Activated naive CD4-positive, alpha-beta T cell treated with anti-CD3 and anti-CD28 coated beads for 36 hours (primary cell): ENCODE measurements at regions not wholly inside any gene's neighbourhood (a gene's known extent, or its start where the extent isn't known, plus 50 kb on each side); places are given as distances from the start of the nearest gene placed in this dataset.

ENCODE experiments used
- CTCF ChIA-PET: fragments of 350-600 bp; sonication (Branson Sonifier 250); formaldehyde crosslinking; loops from one replicate; lab custom pipeline; 2021; ENCODE audit warnings: antibody characterized with exemption; lab: Charles Lee
- DNase-seq: peaks from one replicate; pipeline ENCODE4 v3.0.0-alpha.2; 2020
- H3K27ac Mint-ChIP-seq: one replicate; pipeline ENCODE4 v1.8.0; 2021; ENCODE audit warnings: mild to moderate bottlenecking, mixed read lengths
- H3K27me3 Mint-ChIP-seq: one replicate; pipeline ENCODE4 v1.8.0; 2021; ENCODE audit warnings: low read depth, mixed read lengths
- H3K36me3 Mint-ChIP-seq: one replicate; pipeline ENCODE4 v1.8.0; 2021; ENCODE audit warnings: low read depth, mixed read lengths
- H3K4me1 Mint-ChIP-seq: one replicate; pipeline ENCODE4 v1.8.0; 2021; ENCODE audit warnings: low read depth, mixed read lengths
- H3K4me3 Mint-ChIP-seq: one replicate; pipeline ENCODE4 v1.8.0; 2021; ENCODE audit warnings: mild to moderate bottlenecking, moderate library complexity, mixed read lengths
- H3K9me3 Mint-ChIP-seq: one replicate; pipeline ENCODE4 v1.8.0; 2021; ENCODE audit warnings: mixed read lengths
- intact Hi-C: fragments of 100-400 bp; cut with micrococcal nuclease; formaldehyde crosslinking; loops from one replicate; pipeline ENCODE4 v1.15.1; 2023

- CTCF ChIA-PET, result no interaction called here
- no peaks in the 10 kb centered on the region for H3K4me1 Mint-ChIP-seq
- H3K27me3 Mint-ChIP-seq, result peaks cover 3% of the 10 kb centered on the region
These were observed 227.4 kb downstream of the HLX start for GRCh38 chr1:221106616-221107015.

GRCh38 chr1:221109930-221110329 is 230.7 kb downstream of the HLX start:
- CTCF ChIA-PET, result no interaction called here
- intact Hi-C loops, result no loop called here
- no peak for DNase-seq
- no peaks in the 10 kb centered on the region for H3K36me3 Mint-ChIP-seq
- no peaks in the 10 kb centered on the region for H3K9me3 Mint-ChIP-seq
- no peak overlapping the region for H3K4me3 Mint-ChIP-seq
- no peak overlapping the region for H3K27ac Mint-ChIP-seq
- no peaks in the 10 kb centered on the region for H3K27me3 Mint-ChIP-seq
- no peaks in the 10 kb centered on the region for H3K4me1 Mint-ChIP-seq

More at GRCh38 chr1:221106616-221107015, 227.4 kb downstream of the HLX start:
- Mint-ChIP-seq H3K4me3 (no peak overlapping the region), H3K36me3 (no peaks in the 10 kb centered on the region), H3K9me3 (no peaks in the 10 kb centered on the region), H3K27ac (no peak overlapping the region)
- intact Hi-C loops, result no loop called here
- no peak for DNase-seq

- H3K4me1 Mint-ChIP-seq, result no peaks in the 10 kb centered on the region
- CTCF ChIA-PET, result interaction anchor here (0.6 kb wide), 1 partner anchor 212 kb away, joined by 3 read pairs; no protein-coding TSS in a partner anchor
- no peaks in the 10 kb centered on the region for H3K36me3 Mint-ChIP-seq
These were observed 237.9 kb downstream of the HLX start for GRCh38 chr1:221117133-221117532.

GRCh38 chr1:221117548-221117951 is 238.3 kb downstream of the HLX start:
- no peak for DNase-seq
- no peak overlapping the region for H3K27ac Mint-ChIP-seq
- intact Hi-C loops, result no loop called here
- peaks cover 3% of the 10 kb centered on the region for H3K9me3 Mint-ChIP-seq
- CTCF ChIA-PET, result interaction anchor here (0.6 kb wide), 1 partner anchor 213 kb away, joined by 3 read pairs; no protein-coding TSS in a partner anchor
- H3K36me3 Mint-ChIP-seq, result no peaks in the 10 kb centered on the region
- peaks cover 2% of the 10 kb centered on the region for H3K27me3 Mint-ChIP-seq
- no peak overlapping the region for H3K4me3 Mint-ChIP-seq
- no peaks in the 10 kb centered on the region for H3K4me1 Mint-ChIP-seq

More at GRCh38 chr1:221117133-221117532, 237.9 kb downstream of the HLX start:
- Mint-ChIP-seq H3K9me3 (peaks cover 3% of the 10 kb centered on the region), H3K4me3 (no peak overlapping the region), H3K27me3 (peaks cover 2% of the 10 kb centered on the region), H3K27ac (no peak overlapping the region)
- no peak for DNase-seq
- intact Hi-C loops, result no loop called here

GRCh38 chr1:221118176-221118937 is 239.1 kb downstream of the HLX start:
- intact Hi-C loops, result no loop called here
- Mint-ChIP-seq H3K27ac (no peak overlapping the region), H3K4me3 (no peak overlapping the region), H3K9me3 (peaks cover 3% of the 10 kb centered on the region), H3K4me1 (no peaks in the 10 kb centered on the region), H3K27me3 (peaks cover 2% of the 10 kb centered on the region), H3K36me3 (no peaks in the 10 kb centered on the region)
- DNase-seq, result no peak
- CTCF ChIA-PET, result no interaction called here

- DNase-seq, result no peak
- intact Hi-C loops, result no loop called here
- H3K9me3 Mint-ChIP-seq, result peaks cover 3% of the 10 kb centered on the region
- H3K4me3 Mint-ChIP-seq, result no peak overlapping the region
- H3K27ac Mint-ChIP-seq, result no peak overlapping the region
- peaks cover 2% of the 10 kb centered on the region for H3K27me3 Mint-ChIP-seq
- CTCF ChIA-PET, result no interaction called here
- no peaks in the 10 kb centered on the region for H3K4me1 Mint-ChIP-seq
- H3K36me3 Mint-ChIP-seq, result no peaks in the 10 kb centered on the region
These were observed 239.7 kb downstream of the HLX start for GRCh38 chr1:221118938-221119320.

GRCh38 chr1:221122501-221122900 is 243.3 kb downstream of the HLX start:
- H3K27me3 Mint-ChIP-seq, result no peaks in the 10 kb centered on the region
- no peak for DNase-seq
- CTCF ChIA-PET, result interaction anchor here (0.6 kb wide), 1 partner anchor 53 kb away, joined by 3 read pairs; no protein-coding TSS in a partner anchor
- intact Hi-C loops, result no loop called here
- H3K4me1 Mint-ChIP-seq, result no peaks in the 10 kb centered on the region
- no peak overlapping the region for H3K4me3 Mint-ChIP-seq
- no peak overlapping the region for H3K27ac Mint-ChIP-seq
- peaks cover 8% of the 10 kb centered on the region for H3K9me3 Mint-ChIP-seq
- H3K36me3 Mint-ChIP-seq, result no peaks in the 10 kb centered on the region

- Mint-ChIP-seq H3K4me1 (no peaks in the 10 kb centered on the region), H3K4me3 (no peak overlapping the region), H3K9me3 (peaks cover 4% of the 10 kb centered on the region), H3K36me3 (no peaks in the 10 kb centered on the region), H3K27me3 (no peaks in the 10 kb centered on the region), H3K27ac (no peak overlapping the region)
- no peak for DNase-seq
- CTCF ChIA-PET, result no interaction called here
- intact Hi-C loops, result no loop called here
These were observed 246.7 kb downstream of the HLX start for GRCh38 chr1:221125976-221126375.

GRCh38 chr1:221137666-221138065 is 258.4 kb downstream of the HLX start:
- Mint-ChIP-seq H3K4me1 (no peaks in the 10 kb centered on the region), H3K36me3 (no peaks in the 10 kb centered on the region), H3K27ac (no peak overlapping the region), H3K9me3 (no peaks in the 10 kb centered on the region), H3K4me3 (no peak overlapping the region), H3K27me3 (peaks cover 5% of the 10 kb centered on the region)
- intact Hi-C loops, result no loop called here
- no peak for DNase-seq
- CTCF ChIA-PET, result interaction anchor here (1.0 kb wide), 1 partner anchor 37 kb away, joined by 3 read pairs; no protein-coding TSS in a partner anchor

- Mint-ChIP-seq H3K36me3 (no peaks in the 10 kb centered on the region), H3K27ac (no peak overlapping the region), H3K27me3 (peaks cover 9% of the 10 kb centered on the region), H3K4me3 (no peak overlapping the region), H3K9me3 (no peaks in the 10 kb centered on the region), H3K4me1 (no peaks in the 10 kb centered on the region)
- DNase-seq, result no peak
- intact Hi-C loops, result no loop called here
- CTCF ChIA-PET, result no interaction called here
These were observed 259.3 kb downstream of the HLX start for GRCh38 chr1:221138516-221138915.

- H3K9me3 Mint-ChIP-seq, result no peaks in the 10 kb centered on the region
- intact Hi-C loops, result no loop called here
- DNase-seq, result no peak
- H3K4me1 Mint-ChIP-seq, result no peaks in the 10 kb centered on the region
- CTCF ChIA-PET, result no interaction called here
- H3K27ac Mint-ChIP-seq, result no peak overlapping the region
- no peak overlapping the region for H3K4me3 Mint-ChIP-seq
- peaks cover 9% of the 10 kb centered on the region for H3K27me3 Mint-ChIP-seq
- H3K36me3 Mint-ChIP-seq, result no peaks in the 10 kb centered on the region
These were observed 260.7 kb downstream of the HLX start for GRCh38 chr1:221139991-221140390.

- Mint-ChIP-seq H3K4me3 (no peak overlapping the region), H3K27ac (no peak overlapping the region), H3K4me1 (no peaks in the 10 kb centered on the region), H3K27me3 (peaks cover 11% of the 10 kb centered on the region), H3K36me3 (no peaks in the 10 kb centered on the region), H3K9me3 (no peaks in the 10 kb centered on the region)
- intact Hi-C loops, result no loop called here
- no peak for DNase-seq
- CTCF ChIA-PET, result interaction anchor here (0.6 kb wide), 1 partner anchor 333 kb away, joined by 3 read pairs; no protein-coding TSS in a partner anchor
These were observed 261.9 kb downstream of the HLX start for GRCh38 chr1:221141096-221141495.
